ENCODE measurements at regions not wholly inside any gene's neighbourhood (a gene's known extent, or its start where the extent isn't known, plus 50 kb on each side); places are given as distances from the start of the nearest gene placed in this dataset.

DNA sequence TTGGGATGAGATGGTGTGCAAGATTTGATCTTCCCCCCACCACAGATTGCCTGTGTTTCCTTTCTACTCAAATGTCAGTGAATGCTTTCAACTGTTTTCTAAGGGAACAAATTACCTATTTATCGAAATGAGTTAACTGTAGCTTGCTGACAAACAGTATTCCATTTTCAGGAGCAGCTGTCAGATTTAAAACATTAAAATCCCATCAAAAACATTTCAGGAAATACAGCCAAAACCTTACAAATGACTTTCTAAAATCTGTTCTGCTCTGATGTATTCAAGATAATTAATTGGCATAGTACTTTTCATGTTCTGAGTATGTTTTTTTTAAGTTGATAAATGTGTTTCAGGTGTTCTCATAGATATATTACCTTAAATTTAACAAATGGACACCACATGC is 158.0 kb upstream of the DMRTA1 start:
- H3K4me1 ChIP-seq: no peaks in the 10 kb centered on the region
- no peak for TF ChIP-seq Cebpa-rat (IDR thresholded peaks at IDR 0.05)
- H3K27me3 ChIP-seq: no peaks in the 10 kb centered on the region
- H3K9ac ChIP-seq: no peak overlapping the region
- H3K4me2 ChIP-seq: no peak overlapping the region
- H3K27ac ChIP-seq: no peak overlapping the region
- no peaks in the 10 kb centered on the region for H3K9me3 ChIP-seq (replicated peaks in 1 of 11)
- no peaks in the 10 kb centered on the region for H3K36me3 ChIP-seq
- H3K4me3 ChIP-seq: no peak overlapping the region
- H4K20me1 ChIP-seq: no peaks in the 10 kb centered on the region

DNA sequence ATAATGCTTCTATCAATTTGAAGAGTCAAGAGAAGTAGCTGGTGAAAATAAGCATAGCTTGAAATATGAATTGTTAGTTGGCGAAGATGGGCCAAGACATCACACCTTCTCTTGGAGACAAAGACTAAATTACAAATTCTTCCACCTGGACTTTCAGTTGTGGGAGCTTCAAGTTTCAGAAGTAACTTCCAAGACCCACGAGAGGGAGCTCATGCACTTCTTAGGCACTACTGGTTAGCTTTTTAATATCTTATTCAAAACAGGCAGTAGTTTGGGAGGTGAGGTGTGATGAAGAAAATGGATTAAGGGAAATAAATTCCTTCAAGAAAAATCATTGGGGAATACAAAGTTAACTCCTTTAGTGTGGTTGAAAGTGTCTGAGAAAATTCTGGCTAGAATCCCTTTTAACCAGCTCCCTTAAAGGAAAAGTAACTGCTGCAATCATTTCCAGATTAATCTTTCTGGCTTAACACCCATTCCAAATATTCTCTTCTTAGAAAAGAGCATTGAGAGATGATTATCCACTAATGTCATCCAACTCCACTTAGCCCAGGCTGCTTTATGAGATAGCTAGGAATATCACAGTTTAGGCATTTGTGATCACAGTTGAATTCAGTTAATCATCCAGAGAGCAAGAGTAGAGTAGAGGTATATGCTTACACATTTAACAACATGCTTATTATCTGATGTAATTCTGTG is 139.5 kb upstream of the DMRTA1 start:
- no peak overlapping the region for H3K9ac ChIP-seq
- H4K20me1 ChIP-seq: no peaks in the 10 kb centered on the region
- no peak overlapping the region for H3K27ac ChIP-seq
- no peak overlapping the region for H3K4me2 ChIP-seq
- no peak overlapping the region for H3K4me3 ChIP-seq
- 0 out of 22 replicates have a peak, but pooled peaks cover 0 to 3% (median 0%) of the 10 kb centered on the region in 11 experiments for H3K9me3 ChIP-seq (replicated peaks in 1 of 11)
- no peaks in the 10 kb centered on the region for H3K36me3 ChIP-seq
- TF ChIP-seq Cebpa-rat (IDR thresholded peaks at IDR 0.05): no peak
- no peaks in the 10 kb centered on the region for H3K27me3 ChIP-seq
- peaks cover 0 to 7% (median 0%) of the 10 kb centered on the region in 10 experiments; a peak in 4 of 20 replicates for H3K4me1 ChIP-seq

DNA sequence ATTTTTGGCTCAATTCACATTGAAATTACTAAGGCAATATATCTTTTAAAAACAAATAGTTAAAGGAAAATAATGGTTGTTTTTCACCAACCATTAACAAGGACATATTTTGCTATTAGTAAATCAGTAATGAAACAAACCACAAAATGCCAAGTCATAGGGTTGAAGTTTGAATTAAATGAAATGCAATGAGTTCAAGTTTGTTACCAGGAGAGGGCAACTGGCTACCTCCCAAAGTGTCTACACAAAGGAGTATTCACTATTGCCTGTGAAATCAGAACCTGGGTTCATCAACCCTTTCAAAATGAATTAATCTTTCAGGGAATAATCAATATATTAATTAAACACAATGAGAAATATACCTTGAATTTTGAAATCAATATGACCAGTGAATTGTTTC is 138.4 kb upstream of the DMRTA1 start:
- 0 out of 22 replicates have a peak, but pooled peaks cover 0 to 3% (median 0%) of the 10 kb centered on the region in 11 experiments for H3K9me3 ChIP-seq (replicated peaks in 1 of 11)
- no peaks in the 10 kb centered on the region for H4K20me1 ChIP-seq
- no peaks in the 10 kb centered on the region for H3K27me3 ChIP-seq
- H3K4me2 ChIP-seq: no peak overlapping the region
- no peaks in the 10 kb centered on the region for H3K36me3 ChIP-seq
- no peaks in the 10 kb centered on the region for H3K4me1 ChIP-seq
- H3K27ac ChIP-seq: no peak overlapping the region
- H3K4me3 ChIP-seq: no peak overlapping the region
- no peak overlapping the region for H3K9ac ChIP-seq
- no peak for TF ChIP-seq Cebpa-rat (IDR thresholded peaks at IDR 0.05)

DNA sequence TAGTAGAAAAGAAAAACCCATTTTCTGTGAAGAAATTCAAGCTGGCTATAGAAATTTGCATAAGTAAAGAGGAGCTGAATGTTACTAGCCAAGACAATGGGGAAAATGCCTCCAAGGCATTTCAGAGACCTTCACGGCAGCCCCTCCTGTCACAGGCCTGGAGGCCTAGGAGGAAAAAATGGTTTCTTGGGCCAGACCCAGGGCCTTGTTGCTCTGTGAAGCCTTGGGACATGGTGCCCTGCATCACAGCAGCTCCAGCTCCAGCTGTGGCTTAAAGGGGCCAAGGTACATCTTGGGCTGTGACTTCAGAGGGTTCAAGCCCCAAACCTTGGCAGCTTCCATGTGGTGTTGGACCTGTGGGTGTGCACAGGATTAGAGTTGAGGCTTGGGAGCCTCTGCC is 130.0 kb upstream of the DMRTA1 start:
- Histone ChIP-seq H3K36me3 (peaks cover 0 to 4% (median 0%) of the 10 kb centered on the region in 11 experiments; a peak in 1 of 22 replicates), H3K4me2 (no peak overlapping the region), H3K4me1 (no peaks in the 10 kb centered on the region), H3K27ac (no peak overlapping the region), H3K27me3 (no peaks in the 10 kb centered on the region), H3K9me3 (replicated peaks in 1 of 11) (peaks cover 18 to 28% (median 24%) of the 10 kb centered on the region in 11 experiments), H3K4me3 (no peak overlapping the region), H4K20me1 (no peaks in the 10 kb centered on the region), H3K9ac (no peak overlapping the region)
- TF ChIP-seq Cebpa-rat (IDR thresholded peaks at IDR 0.05): no peak

DNA sequence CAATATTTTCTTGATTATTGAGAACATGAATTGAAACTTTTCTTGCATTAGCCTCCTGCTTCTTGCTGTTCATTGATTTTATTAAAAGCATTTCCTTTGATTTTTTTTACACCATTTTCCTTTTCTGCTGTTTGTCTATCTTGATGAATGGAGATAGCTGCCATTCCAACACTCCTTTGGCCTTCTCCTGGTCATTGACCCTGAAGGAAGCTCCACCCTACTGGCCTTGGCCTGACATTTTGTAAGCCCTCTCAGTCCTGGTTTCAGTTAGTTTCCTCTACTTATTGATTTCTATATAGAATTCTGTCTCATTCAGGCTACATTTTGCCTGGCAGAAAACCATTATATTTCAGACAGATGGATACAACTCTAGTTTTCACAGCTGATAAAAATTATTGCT is 115.1 kb upstream of the DMRTA1 start:
- Histone ChIP-seq H3K4me1 (no peaks in the 10 kb centered on the region), H3K36me3 (no peaks in the 10 kb centered on the region), H3K4me2 (no peak overlapping the region), H4K20me1 (no peaks in the 10 kb centered on the region), H3K9me3 (replicated peaks in 1 of 11) (0 out of 22 replicates have a peak, but pooled peaks cover 0 to 5% (median 0%) of the 10 kb centered on the region in 11 experiments), H3K4me3 (no peak overlapping the region), H3K27me3 (no peaks in the 10 kb centered on the region), H3K9ac (no peak overlapping the region), H3K27ac (no peak overlapping the region)
- TF ChIP-seq Cebpa-rat (IDR thresholded peaks at IDR 0.05): no peak

DNA sequence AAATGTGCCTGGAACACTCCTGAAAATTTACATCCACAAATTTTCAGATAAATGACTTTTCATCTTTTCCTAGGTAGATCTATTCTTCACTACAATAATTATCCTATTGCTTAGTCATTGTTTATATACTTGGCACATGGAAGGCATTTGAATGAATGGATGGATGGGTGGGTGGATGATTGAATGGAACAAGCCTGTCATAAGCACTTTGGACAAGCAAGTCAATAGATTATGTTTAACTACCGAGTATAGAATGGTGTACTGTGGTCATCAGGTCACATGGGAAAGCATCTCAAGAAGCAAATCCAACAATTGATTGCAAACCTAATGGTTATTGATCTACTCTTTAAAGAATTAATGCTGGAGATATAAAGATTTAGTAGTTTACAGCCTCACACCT is 114.4 kb upstream of the DMRTA1 start:
- no peak for TF ChIP-seq Cebpa-rat (IDR thresholded peaks at IDR 0.05)
- Histone ChIP-seq H3K36me3 (no peaks in the 10 kb centered on the region), H3K27me3 (no peaks in the 10 kb centered on the region), H3K4me1 (no peaks in the 10 kb centered on the region), H3K4me2 (no peak overlapping the region), H4K20me1 (no peaks in the 10 kb centered on the region), H3K4me3 (no peak overlapping the region), H3K27ac (no peak overlapping the region), H3K9ac (no peak overlapping the region), H3K9me3 (replicated peaks in 1 of 11) (0 out of 22 replicates have a peak, but pooled peaks cover 0 to 5% (median 0%) of the 10 kb centered on the region in 11 experiments)

DNA sequence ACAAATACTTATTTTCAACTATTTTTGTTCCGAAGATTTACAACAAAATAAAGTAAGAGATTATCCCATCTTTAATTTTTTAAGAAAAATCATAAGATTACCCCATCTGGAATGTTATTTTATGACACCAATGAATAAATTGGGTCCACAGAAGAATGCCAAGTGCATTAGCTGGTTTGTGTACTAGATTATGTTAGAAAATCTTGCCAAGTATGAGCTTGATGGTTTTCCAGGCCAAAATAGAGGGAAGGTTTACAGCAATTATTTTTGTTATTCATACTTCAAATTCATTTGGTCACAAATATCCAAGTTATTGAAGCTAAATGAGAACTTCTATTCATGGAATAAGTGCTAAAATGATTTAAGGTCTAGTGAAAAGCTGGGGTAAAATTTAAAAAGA is 109.4 kb upstream of the DMRTA1 start:
- no peaks in the 10 kb centered on the region for H3K36me3 ChIP-seq
- H3K27me3 ChIP-seq: no peaks in the 10 kb centered on the region
- no peaks in the 10 kb centered on the region for H3K4me1 ChIP-seq
- H3K4me2 ChIP-seq: no peak overlapping the region
- no peak overlapping the region for H3K9ac ChIP-seq
- H4K20me1 ChIP-seq: no peaks in the 10 kb centered on the region
- H3K4me3 ChIP-seq: no peak overlapping the region
- no peaks in the 10 kb centered on the region for H3K9me3 ChIP-seq (replicated peaks in 1 of 11)
- no peak for TF ChIP-seq Cebpa-rat (IDR thresholded peaks at IDR 0.05)
- H3K27ac ChIP-seq: no peak overlapping the region

DNA sequence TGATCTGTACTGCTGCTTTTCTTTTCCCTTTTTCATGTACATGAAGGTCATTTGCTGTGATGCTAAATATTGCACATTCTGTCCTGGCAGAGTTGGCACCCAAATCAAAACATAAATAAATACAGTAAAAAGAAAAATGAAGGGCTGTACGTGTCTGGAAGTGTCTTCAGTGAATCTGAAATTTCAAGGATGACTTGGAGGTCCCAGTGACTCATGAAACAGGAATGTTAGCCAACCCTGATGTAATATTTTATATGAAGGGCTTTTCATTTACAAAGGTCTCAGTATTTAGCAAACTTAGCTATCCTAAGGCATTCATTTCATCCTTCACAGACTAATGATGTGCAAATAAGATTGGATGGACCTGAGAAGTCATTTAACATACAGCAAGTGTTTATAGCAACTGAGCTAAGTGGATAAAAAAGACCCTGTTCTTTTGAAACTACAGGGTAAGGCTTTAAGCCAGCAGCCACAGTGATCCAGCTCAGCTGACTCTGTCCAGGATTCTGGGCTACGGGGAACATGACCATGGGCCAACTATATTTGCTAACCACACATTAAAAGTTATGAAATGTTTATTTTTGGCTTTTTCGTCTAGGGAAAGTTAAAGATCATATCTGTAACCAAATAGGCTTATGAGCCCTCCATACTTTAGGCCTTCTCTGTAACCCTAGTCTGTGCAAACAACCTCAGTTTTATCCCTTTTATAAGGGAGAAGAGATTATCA is 104.0 kb upstream of the DMRTA1 start:
- no peaks in the 10 kb centered on the region for H3K9me3 ChIP-seq (replicated peaks in 1 of 11)
- H3K27me3 ChIP-seq: no peaks in the 10 kb centered on the region
- no peak overlapping the region for H3K27ac ChIP-seq
- TF ChIP-seq Cebpa-rat (IDR thresholded peaks at IDR 0.05): no peak
- no peak overlapping the region for H3K4me2 ChIP-seq
- H3K36me3 ChIP-seq: no peaks in the 10 kb centered on the region
- H3K4me1 ChIP-seq: no peaks in the 10 kb centered on the region
- no peaks in the 10 kb centered on the region for H4K20me1 ChIP-seq
- no peak overlapping the region for H3K4me3 ChIP-seq
- H3K9ac ChIP-seq: no peak overlapping the region

DNA sequence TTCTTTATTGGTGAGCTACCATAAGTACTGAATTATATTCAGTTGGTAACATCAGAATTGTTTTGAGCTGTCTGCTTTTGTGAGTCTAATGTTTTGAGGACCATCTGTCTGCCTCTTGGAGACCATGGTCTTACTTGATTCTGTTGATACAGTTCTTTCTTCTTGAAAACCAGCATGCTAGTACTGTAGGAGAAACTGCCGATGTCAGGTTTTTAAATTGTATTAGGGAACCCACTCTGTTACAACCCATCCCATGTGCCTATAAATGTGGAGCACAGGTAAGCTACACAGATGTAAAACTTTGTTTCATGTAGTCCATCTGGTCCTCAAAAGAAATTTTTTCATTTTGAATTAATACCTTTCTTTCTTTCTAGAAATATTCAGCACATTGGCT is 103.4 kb upstream of the DMRTA1 start:
- Histone ChIP-seq H3K9me3 (replicated peaks in 1 of 11) (no peaks in the 10 kb centered on the region), H3K9ac (no peak overlapping the region), H3K4me2 (no peak overlapping the region), H3K27me3 (no peaks in the 10 kb centered on the region), H3K27ac (no peak overlapping the region), H3K4me3 (no peak overlapping the region), H4K20me1 (no peaks in the 10 kb centered on the region), H3K36me3 (no peaks in the 10 kb centered on the region), H3K4me1 (no peaks in the 10 kb centered on the region)
- no peak for TF ChIP-seq Cebpa-rat (IDR thresholded peaks at IDR 0.05)
